GM06990 (cell line): ENCODE measurements at regions not wholly inside any gene's neighbourhood (a gene's known extent, or its start where the extent isn't known, plus 50 kb on each side); places are given as distances from the start of the nearest gene placed in this dataset.

Experiments used
- DNase-seq: peaks from one replicate; pipeline ENCODE4 v3.0.0-alpha.2; 2011; ENCODE audit not compliant: insufficient read length; ENCODE audit errors: extremely low read depth
- H3K27me3 ChIP-seq: replicated peaks from 2 replicates; pipeline ENCODE4 v1.6.0; 2011; ENCODE audit warnings: low read length; ENCODE audit not compliant: control insufficient read depth, insufficient read depth
- H3K36me3 ChIP-seq: 2 replicates; pipeline ENCODE4 v1.5.1; 2011; ENCODE audit warnings: low read length; ENCODE audit not compliant: control insufficient read depth, insufficient read depth
- H3K4me3 ChIP-seq: replicated peaks from 2 replicates; pipeline ENCODE4 v1.5.1; 2011; ENCODE audit warnings: low read depth, mild to moderate bottlenecking, control low read depth, low read length
- TF ChIP-seq, protein P1 (sequence below): IDR thresholded peaks from 2 replicates; pipeline ENCODE4 v1.5.1; 2011; ENCODE audit warnings: low read length, control low read depth, mild to moderate bottlenecking, inconsistent platforms; ENCODE audit not compliant: insufficient read depth, poor library complexity, severe bottlenecking

DNA sequence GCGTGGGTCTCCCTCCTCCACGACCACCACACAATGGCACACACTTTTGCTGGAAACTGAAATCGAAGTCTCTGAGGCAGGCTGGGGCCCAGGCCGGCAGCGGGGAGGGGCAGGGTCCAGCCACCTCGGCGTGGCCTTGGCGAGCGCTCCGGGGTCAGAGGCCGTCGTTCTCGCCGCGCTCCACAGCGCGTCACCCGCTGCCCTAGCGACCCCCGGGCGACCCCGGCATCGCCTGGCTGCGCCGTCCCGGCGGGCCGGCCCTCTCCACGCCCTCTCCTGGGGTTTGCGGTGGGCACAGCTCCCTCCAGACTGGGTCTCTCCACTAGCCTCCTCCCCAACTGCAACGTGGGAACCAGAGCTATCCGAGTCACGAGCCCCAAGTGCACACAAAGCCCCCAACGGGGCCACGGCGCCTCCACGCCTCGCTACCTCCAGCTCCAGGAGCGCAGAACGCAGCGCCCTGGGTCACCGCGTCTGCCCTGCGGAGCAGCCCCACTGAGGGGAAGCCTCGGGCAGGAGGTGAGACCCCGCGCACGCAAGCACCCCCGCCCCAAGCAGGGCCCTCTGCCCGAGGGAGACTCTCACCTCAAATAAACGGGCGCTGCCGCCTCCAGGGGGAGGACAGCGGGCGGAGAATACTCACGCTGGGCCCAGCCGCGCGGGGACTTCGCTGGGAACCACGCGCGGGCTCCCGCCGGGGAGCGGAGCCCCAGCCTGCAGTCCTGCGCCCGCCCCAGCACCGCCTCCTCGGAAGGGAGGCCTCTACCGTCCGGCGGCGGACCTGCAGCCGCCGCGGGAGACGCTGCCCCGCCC, 134.0 kb upstream of the BARHL2 start:
- H3K4me3 ChIP-seq: peak overlapping the region; percentile 59
- H3K27me3 ChIP-seq: no peaks in the 10 kb centered on the region; the same call in 1 of the 2 replicates
- H3K36me3 ChIP-seq: no peaks in the 10 kb centered on the region
- peak; percentile 79 for DNase-seq
- TF ChIP-seq, protein P1, sequence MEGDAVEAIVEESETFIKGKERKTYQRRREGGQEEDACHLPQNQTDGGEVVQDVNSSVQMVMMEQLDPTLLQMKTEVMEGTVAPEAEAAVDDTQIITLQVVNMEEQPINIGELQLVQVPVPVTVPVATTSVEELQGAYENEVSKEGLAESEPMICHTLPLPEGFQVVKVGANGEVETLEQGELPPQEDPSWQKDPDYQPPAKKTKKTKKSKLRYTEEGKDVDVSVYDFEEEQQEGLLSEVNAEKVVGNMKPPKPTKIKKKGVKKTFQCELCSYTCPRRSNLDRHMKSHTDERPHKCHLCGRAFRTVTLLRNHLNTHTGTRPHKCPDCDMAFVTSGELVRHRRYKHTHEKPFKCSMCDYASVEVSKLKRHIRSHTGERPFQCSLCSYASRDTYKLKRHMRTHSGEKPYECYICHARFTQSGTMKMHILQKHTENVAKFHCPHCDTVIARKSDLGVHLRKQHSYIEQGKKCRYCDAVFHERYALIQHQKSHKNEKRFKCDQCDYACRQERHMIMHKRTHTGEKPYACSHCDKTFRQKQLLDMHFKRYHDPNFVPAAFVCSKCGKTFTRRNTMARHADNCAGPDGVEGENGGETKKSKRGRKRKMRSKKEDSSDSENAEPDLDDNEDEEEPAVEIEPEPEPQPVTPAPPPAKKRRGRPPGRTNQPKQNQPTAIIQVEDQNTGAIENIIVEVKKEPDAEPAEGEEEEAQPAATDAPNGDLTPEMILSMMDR: peak; percentile 41

DNA sequence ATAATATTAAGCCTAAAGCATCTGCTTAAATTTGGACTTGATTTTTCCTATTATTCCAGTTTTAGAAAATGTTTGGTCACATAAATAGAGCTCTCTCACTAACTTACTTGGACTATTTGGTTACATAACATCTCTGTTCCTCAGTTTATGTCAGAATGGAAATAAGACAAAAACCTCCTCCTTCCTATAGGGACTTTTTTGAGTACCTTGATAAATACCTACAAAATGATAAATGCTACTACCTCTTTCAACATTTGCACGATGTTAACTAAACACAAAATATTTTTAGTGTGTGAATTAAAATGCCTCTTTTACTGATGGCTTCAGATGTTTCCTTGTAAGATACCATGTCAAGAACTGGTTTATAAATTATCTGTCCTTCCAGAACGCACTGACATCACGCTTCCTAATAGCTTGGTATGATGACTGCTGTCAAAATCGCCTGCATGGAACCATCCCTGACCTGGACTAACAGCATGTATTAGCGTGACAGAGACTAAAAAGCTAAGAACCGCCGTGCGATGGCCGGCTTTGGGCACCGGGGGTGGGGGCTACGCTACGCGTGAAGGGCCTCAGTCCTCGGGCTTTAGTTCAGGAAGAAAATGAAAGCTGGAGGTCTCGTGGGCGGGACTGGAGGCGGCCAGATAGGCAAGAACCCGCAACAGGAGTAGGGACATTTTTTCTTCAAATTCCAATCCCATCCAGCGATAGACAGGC, 133.2 kb upstream of the BARHL2 start:
- DNase-seq: no peak

DNA sequence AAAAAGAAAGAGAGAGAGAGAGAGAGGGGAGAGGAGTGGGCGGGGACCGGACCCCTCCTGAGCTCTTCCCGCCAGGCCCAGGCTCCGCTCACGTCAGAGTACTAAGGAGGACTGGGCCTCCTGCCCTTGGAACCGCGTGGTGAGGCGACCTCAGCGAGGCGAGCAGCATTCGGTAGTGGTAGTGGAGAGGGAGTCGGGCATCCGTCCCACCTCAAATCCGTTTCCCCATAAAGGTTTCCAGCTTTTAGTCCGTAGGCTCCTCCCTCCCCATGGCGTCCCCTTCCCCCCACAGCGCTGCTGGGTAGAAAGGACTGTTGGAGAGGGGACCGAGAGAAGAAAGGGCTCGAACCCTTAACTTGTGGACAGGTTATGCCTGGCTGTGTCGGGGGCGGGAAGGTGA, 124.4 kb upstream of the BARHL2 start:
- H3K4me3 ChIP-seq: no peak overlapping the region
- no peaks in the 10 kb centered on the region; the same call in 1 of the 2 replicates for H3K27me3 ChIP-seq
- no peaks in the 10 kb centered on the region for H3K36me3 ChIP-seq
- DNase-seq: no peak
- TF ChIP-seq, protein P1: no peak

More for the DNA sequence above, 133.2 kb upstream of the BARHL2 start:
- peak overlapping the region; percentile 59 for H3K4me3 ChIP-seq
- H3K27me3 ChIP-seq: no peaks in the 10 kb centered on the region; the same call in 1 of the 2 replicates
- TF ChIP-seq, protein P1: no peak
- H3K36me3 ChIP-seq: no peaks in the 10 kb centered on the region

DNA sequence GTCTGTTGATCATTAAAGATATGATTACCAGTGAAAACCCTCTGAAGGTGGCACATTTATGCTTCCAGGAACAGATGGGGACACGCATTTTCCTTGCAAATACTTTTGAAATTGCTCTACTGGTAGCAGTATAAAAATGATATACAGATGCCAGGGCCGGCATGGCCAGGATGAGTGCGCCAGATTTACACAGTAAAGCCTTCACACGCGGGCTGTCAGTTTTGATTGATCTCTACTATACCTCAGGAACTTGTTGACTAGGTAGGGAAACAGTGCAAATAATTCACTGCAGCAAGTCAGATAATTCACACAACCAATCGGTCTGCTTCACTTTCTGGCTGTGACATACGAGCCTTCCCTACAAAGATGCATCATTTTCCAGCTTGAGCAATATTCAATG, 123.2 kb upstream of the BARHL2 start:
- TF ChIP-seq, protein P1: no peak
- H3K4me3 ChIP-seq: no peak overlapping the region
- no peaks in the 10 kb centered on the region; the same call in none of the 2 replicates for H3K27me3 ChIP-seq
- no peak for DNase-seq
- H3K36me3 ChIP-seq: no peaks in the 10 kb centered on the region

DNA sequence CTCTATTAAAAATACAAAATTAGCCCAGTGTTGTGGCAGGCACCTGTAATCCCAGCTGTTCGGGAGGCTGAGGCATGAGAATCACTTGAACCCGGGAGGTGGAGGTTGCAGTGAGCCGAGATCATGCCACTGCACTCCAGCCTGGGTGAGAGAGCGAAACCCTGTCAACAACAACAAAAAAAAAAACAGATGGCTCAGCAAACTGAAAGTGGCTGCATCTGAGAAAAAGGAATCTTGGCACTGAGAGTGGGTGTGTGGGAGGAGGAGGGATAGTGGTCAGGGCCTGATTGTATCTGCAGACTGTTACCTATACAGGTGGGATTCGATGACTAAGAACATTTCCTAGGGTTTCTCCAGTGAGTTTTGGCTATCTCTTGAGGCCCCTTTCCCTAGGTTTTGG, 122.2 kb upstream of the BARHL2 start:
- no peak for DNase-seq
- TF ChIP-seq, protein P1: no peak
- H3K4me3 ChIP-seq: no peak overlapping the region
- H3K27me3 ChIP-seq: no peaks in the 10 kb centered on the region; the same call in none of the 2 replicates
- no peaks in the 10 kb centered on the region for H3K36me3 ChIP-seq
